ENCODE measurements at regions not wholly inside any gene's neighbourhood (a gene's known extent, or its start where the extent isn't known, plus 50 kb on each side); places are given as distances from the start of the nearest gene placed in this dataset.

GRCh38 chr9:24073666-24074065 lies 247.6 kb upstream of the ELAVL2 start:
- H3K9me3 ChIP-seq (ENCODE audit: control extremely low read depth in 1 of 3, control insufficient read depth in 2 of 3, insufficient read depth in 1 of 3, low read length in 2 of 3) = peaks cover 0 to 1% (median 0%) of the 10 kb centered on the region in 3 donors
- Mint-ChIP-seq H3K4me1 (no peaks in the 10 kb centered on the region), H3K27me3 (no peaks in the 10 kb centered on the region), H3K27ac (no peak overlapping the region), H3K9me3 (ENCODE audit: insufficient read depth) (peaks cover 13% of the 10 kb centered on the region), H3K4me3 (no peak overlapping the region)
- H3K27me3 ChIP-seq (replicated peaks in 1 of 4; ENCODE audit: control extremely low read depth in 1 of 4, control insufficient read depth in 3 of 4, insufficient read depth in 4 of 4, low read length in 3 of 4) = no peaks in the 10 kb centered on the region
- no peaks in the 10 kb centered on the region for H4K20me1 ChIP-seq (ENCODE audit: control insufficient read depth, insufficient read depth, low read length, poor library complexity, severe bottlenecking)
- intact Hi-C loops (cut with micrococcal nuclease) = no loop called here
- TF ChIP-seq EZH2 (IDR thresholded peaks at IDR 0.05; ENCODE audit: borderline replicate concordance, insufficient read depth, low read depth, low read length, poor library complexity, severe bottlenecking) (no peak), CTCF (IDR thresholded peaks at IDR 0.05) (no peak)
- DNase-seq (no peak), ATAC-seq (ENCODE audit: low read depth) (no peak)
- H3K9ac ChIP-seq (ENCODE audit: low read length) = no peak overlapping the region
- POLR2A ChIA-PET = interaction anchor here (0.6 kb wide), 1 partner anchor 598 kb away, joined by 3 read pairs; no protein-coding TSS in a partner anchor
- H2AFZ ChIP-seq (ENCODE audit: insufficient read depth, low read depth, low read length, poor library complexity, severe bottlenecking) = no peak overlapping the region
- no peak overlapping the region for H3K27ac ChIP-seq (ENCODE audit: low read length in 2 of 2)
- no peak overlapping the region for H3K4me2 ChIP-seq (replicated peaks; ENCODE audit: low read depth, low read length, poor library complexity, severe bottlenecking)
- CTCF ChIA-PET = no interaction called here
- WGBS (ENCODE audit: insufficient coverage) = 100% methylated on average over 1 of the region's 6 CpGs
- H3K4me3 ChIP-seq (ENCODE audit: control extremely low read depth in 1 of 5, extremely low read depth in 1 of 5, insufficient read depth in 1 of 5, low read depth in 2 of 5, low read length in 4 of 5) = no peak overlapping the region
- H3K36me3 ChIP-seq (replicated peaks in 1 of 2; ENCODE audit: control extremely low read depth in 1 of 2, control insufficient read depth in 1 of 2, extremely low read depth in 1 of 2, insufficient read depth in 2 of 2, low read length in 1 of 2) = no peaks in the 10 kb centered on the region
- no peaks in the 10 kb centered on the region for H3K79me2 ChIP-seq (ENCODE audit: control insufficient read depth, insufficient read depth, low read length)
- no peaks in the 10 kb centered on the region for H3K4me1 ChIP-seq (ENCODE audit: control insufficient read depth in 2 of 2, insufficient read depth in 2 of 2, low read length in 2 of 2)

GRCh38 chr9:24073007-24073592 lies 247.1 kb upstream of the ELAVL2 start:
- no CpG with 5 or more reads among the region's 5 CpGs for WGBS (ENCODE audit: insufficient coverage)
- H3K27me3 Mint-ChIP-seq = no peaks in the 10 kb centered on the region
- H3K9me3 Mint-ChIP-seq (ENCODE audit: insufficient read depth) = peaks cover 13% of the 10 kb centered on the region
- Histone ChIP-seq H3K9me3 (ENCODE audit: control extremely low read depth in 1 of 3, control insufficient read depth in 2 of 3, insufficient read depth in 1 of 3, low read length in 2 of 3) (peaks cover 0 to 1% (median 0%) of the 10 kb centered on the region in 3 donors), H3K27ac (ENCODE audit: low read length in 2 of 2) (no peak overlapping the region), H3K4me3 (ENCODE audit: control extremely low read depth in 1 of 5, extremely low read depth in 1 of 5, insufficient read depth in 1 of 5, low read depth in 2 of 5, low read length in 4 of 5) (no peak overlapping the region), H3K4me1 (ENCODE audit: control insufficient read depth in 2 of 2, insufficient read depth in 2 of 2, low read length in 2 of 2) (no peaks in the 10 kb centered on the region), H3K9ac (ENCODE audit: low read length) (no peak overlapping the region), H3K79me2 (ENCODE audit: control insufficient read depth, insufficient read depth, low read length) (no peaks in the 10 kb centered on the region), H3K27me3 (replicated peaks in 1 of 4; ENCODE audit: control extremely low read depth in 1 of 4, control insufficient read depth in 3 of 4, insufficient read depth in 4 of 4, low read length in 3 of 4) (no peaks in the 10 kb centered on the region), H3K4me2 (replicated peaks; ENCODE audit: low read depth, low read length, poor library complexity, severe bottlenecking) (no peak overlapping the region), H3K36me3 (replicated peaks in 1 of 2; ENCODE audit: control extremely low read depth in 1 of 2, control insufficient read depth in 1 of 2, extremely low read depth in 1 of 2, insufficient read depth in 2 of 2, low read length in 1 of 2) (no peaks in the 10 kb centered on the region), H4K20me1 (ENCODE audit: control insufficient read depth, insufficient read depth, low read length, poor library complexity, severe bottlenecking) (no peaks in the 10 kb centered on the region), H2AFZ (ENCODE audit: insufficient read depth, low read depth, low read length, poor library complexity, severe bottlenecking) (no peak overlapping the region)
- no peak for ATAC-seq (ENCODE audit: low read depth)
- DNase-seq = no peak
- H3K27ac Mint-ChIP-seq = no peak overlapping the region
- H3K4me1 Mint-ChIP-seq = no peaks in the 10 kb centered on the region
- intact Hi-C loops (cut with micrococcal nuclease) = no loop called here
- CTCF ChIA-PET = no interaction called here
- no peak overlapping the region for H3K4me3 Mint-ChIP-seq
- POLR2A ChIA-PET = interaction anchor here (0.6 kb wide), 1 partner anchor 597 kb away, joined by 3 read pairs; no protein-coding TSS in a partner anchor
- TF ChIP-seq CTCF (IDR thresholded peaks at IDR 0.05) = no peak
- no peak for TF ChIP-seq EZH2 (IDR thresholded peaks at IDR 0.05; ENCODE audit: borderline replicate concordance, insufficient read depth, low read depth, low read length, poor library complexity, severe bottlenecking)
